ENCODE measurements at regions not wholly inside any gene's neighbourhood (a gene's known extent, or its start where the extent isn't known, plus 50 kb on each side); places are given as distances from the start of the nearest gene placed in this dataset.

GRCh38 chr15:88981244-88982215 lies 68.4 kb upstream of the MFGE8 start:
- TF ChIP-seq ZNF600 (tag by site-specific recombination; IDR thresholded peaks at IDR 0.05) (no peak), CTCF (tag by site-specific recombination; IDR thresholded peaks at IDR 0.05) (no peak)

Data from HEK293 (cell line).